NCI-H510A treated with DMSO at 0.1 percent for 48 hours (cell line): ENCODE measurements at regions not wholly inside any gene's neighbourhood (a gene's known extent, or its start where the extent isn't known, plus 50 kb on each side); places are given as distances from the start of the nearest gene placed in this dataset.

ENCODE experiments used
- DNase-seq: peaks from one replicate; lab custom pipeline; 2025; lab: John Stamatoyannopoulos, UW

- DNase-seq = no peak
These were observed 115.7 kb upstream of the IGF1 start for GRCh38 chr12:102596031-102596430.

- DNase-seq = no peak
These were observed 115.0 kb upstream of the IGF1 start for GRCh38 chr12:102595315-102595714.

- no peak for DNase-seq
These were observed 112.8 kb upstream of the IGF1 start for GRCh38 chr12:102593134-102593533.

- DNase-seq = no peak
These were observed 111.8 kb upstream of the IGF1 start for GRCh38 chr12:102592134-102592533.

GRCh38 chr12:102573237-102573636, 92.9 kb upstream of the IGF1 start:
- no peak for DNase-seq

- DNase-seq = no peak
These were observed 91.5 kb upstream of the IGF1 start for GRCh38 chr12:102571889-102572288.

GRCh38 chr12:102570256-102570655, 89.9 kb upstream of the IGF1 start:
- no peak for DNase-seq

GRCh38 chr12:102569803-102570202, 89.4 kb upstream of the IGF1 start:
- DNase-seq = no peak

- DNase-seq = no peak
These were observed 87.9 kb upstream of the IGF1 start for GRCh38 chr12:102568276-102568675.

GRCh38 chr12:102567031-102567985, 86.9 kb upstream of the IGF1 start:
- no peak for DNase-seq

- DNase-seq = no peak
These were observed 85.2 kb upstream of the IGF1 start for GRCh38 chr12:102565555-102565954.

- no peak for DNase-seq
These were observed 83.7 kb upstream of the IGF1 start for GRCh38 chr12:102564026-102564425.

- DNase-seq = no peak
These were observed 82.6 kb upstream of the IGF1 start for GRCh38 chr12:102562836-102563425.

- DNase-seq = no peak
These were observed 70.8 kb upstream of the IGF1 start for GRCh38 chr12:102551186-102551585.

GRCh38 chr12:102549691-102550090, 69.3 kb upstream of the IGF1 start:
- DNase-seq = no peak

- DNase-seq = no peak
These were observed 68.2 kb upstream of the IGF1 start for GRCh38 chr12:102548543-102548942.

GRCh38 chr12:102543494-102544485, 63.4 kb upstream of the IGF1 start:
- no peak for DNase-seq

- DNase-seq = no peak
These were observed 62.6 kb upstream of the IGF1 start for GRCh38 chr12:102542816-102543440.

GRCh38 chr12:102540815-102541385, 60.5 kb upstream of the IGF1 start:
- DNase-seq = no peak

- no peak for DNase-seq
These were observed 59.5 kb upstream of the IGF1 start for GRCh38 chr12:102539651-102540553.
